K562 (cell line): ENCODE measurements at regions not wholly inside any gene's neighbourhood (a gene's known extent, or its start where the extent isn't known, plus 50 kb on each side); places are given as distances from the start of the nearest gene placed in this dataset.

Experiments used
- CXXC5 ChIP-seq: fragments of 250-450 bp; sonication (Bioruptor Pico); IDR thresholded peaks from 2 replicates; pipeline ENCODE4 v1.8.0; 2022; ENCODE audit warnings: inconsistent platforms, mild to moderate bottlenecking, moderate library complexity
- EGR1 ChIP-seq: fragments of 450-650 bp; conservative IDR thresholded peaks from 2 replicates; pipeline ENCODE4 v1.6.1; 2017; ENCODE audit warnings: mild to moderate bottlenecking
- ETV5 ChIP-seq: sonication (generic); formaldehyde crosslinking; IDR thresholded peaks from 2 replicates; pipeline ENCODE4 v1.4.0; 2020; ENCODE audit warnings: low read depth, mild to moderate bottlenecking, missing genetic modification reagents
- KLF16 ChIP-seq: IDR thresholded peaks from 2 replicates; pipeline ENCODE4 v1.6.1; 2016; ENCODE audit warnings: antibody characterized with exemption
- PURB ChIP-seq: sonication (generic); formaldehyde crosslinking; IDR thresholded peaks from 2 replicates; pipeline ENCODE4 v1.9.0; 2021; ENCODE audit warnings: low read depth, mild to moderate bottlenecking, missing genetic modification reagents
- RAD21 ChIP-seq, 2 experiments: fragments of 250-450 bp in 1 of 2; fragments of 450-650 bp in 1 of 2; sonication (Bioruptor Pico) in 1 of 2; formaldehyde crosslinking in 1 of 2; IDR thresholded peaks in 1 of 2; conservative IDR thresholded peaks in 1 of 2; 2 replicates each; pipeline versions ENCODE4 v1.4.0 to v1.8.0; 2020 to 2022; ENCODE audit warnings: mild to moderate bottlenecking in 2 of 2, moderate library complexity in 1 of 2
- RB1 ChIP-seq: fragments of 450-650 bp; IDR thresholded peaks from 2 replicates; pipeline ENCODE4 v1.6.1; 2017; ENCODE audit warnings: low read depth, mild to moderate bottlenecking
- RNF2 ChIP-seq: sonication (generic); IDR thresholded peaks from 2 replicates; pipeline ENCODE4 v1.6.1; 2016
- SMAD2 ChIP-seq: fragments of 150-350 bp; IDR thresholded peaks from 2 replicates; pipeline ENCODE4 v1.6.1; 2014; ENCODE audit warnings: low read depth, mild to moderate bottlenecking, low read length
- STAG1 ChIP-seq: sonication (generic); formaldehyde crosslinking; IDR thresholded peaks from 2 replicates; pipeline ENCODE4 v1.5.0; 2020; ENCODE audit warnings: missing genetic modification reagents, borderline replicate concordance
- ZNF707 ChIP-seq: fragments of 250-450 bp; sonication (Bioruptor Pico); conservative IDR thresholded peaks from 2 replicates; pipeline ENCODE4 v1.8.0; 2022; ENCODE audit warnings: inconsistent platforms, mild to moderate bottlenecking, moderate library complexity
- TF ChIP-seq, protein P1 (sequence below), 2 experiments: fragments of 450-650 bp; formaldehyde crosslinking in 1 of 2; IDR thresholded peaks; 2 replicates each; pipeline versions ENCODE4 v1.4.0 to v1.6.1; 2014 to 2020; ENCODE audit warnings: mild to moderate bottlenecking in 2 of 2, borderline replicate concordance in 1 of 2, low read depth in 1 of 2
- TF ChIP-seq, protein P2 (sequence below): fragments of 200-800 bp; sonication (Bioruptor generic); IDR thresholded peaks from 2 replicates; pipeline ENCODE4 v1.6.1; 2017; ENCODE audit warnings: missing genetic modification characterization, missing compliant biosample characterization
- TF ChIP-seq, protein P3 (sequence below), 3 experiments: IDR thresholded peaks in 2 of 3; conservative IDR thresholded peaks in 1 of 3; 2 replicates each; pipeline ENCODE4 v1.5.1; 2011 to 2012; ENCODE audit warnings: low read length in 3 of 3, mild to moderate bottlenecking in 3 of 3, control low read depth in 2 of 3, improper control_type of control experiment in 1 of 3, inconsistent platforms in 1 of 3, low read depth in 1 of 3, mixed read lengths in 1 of 3, moderate library complexity in 1 of 3; ENCODE audit not compliant: insufficient read depth in 2 of 3
- TF ChIP-seq, protein P4 (sequence below): sonication (generic); formaldehyde crosslinking; IDR thresholded peaks from 2 replicates; pipeline ENCODE4 v1.8.0; 2022; ENCODE audit warnings: mild to moderate bottlenecking, low read depth, missing genetic modification reagents

DNA sequence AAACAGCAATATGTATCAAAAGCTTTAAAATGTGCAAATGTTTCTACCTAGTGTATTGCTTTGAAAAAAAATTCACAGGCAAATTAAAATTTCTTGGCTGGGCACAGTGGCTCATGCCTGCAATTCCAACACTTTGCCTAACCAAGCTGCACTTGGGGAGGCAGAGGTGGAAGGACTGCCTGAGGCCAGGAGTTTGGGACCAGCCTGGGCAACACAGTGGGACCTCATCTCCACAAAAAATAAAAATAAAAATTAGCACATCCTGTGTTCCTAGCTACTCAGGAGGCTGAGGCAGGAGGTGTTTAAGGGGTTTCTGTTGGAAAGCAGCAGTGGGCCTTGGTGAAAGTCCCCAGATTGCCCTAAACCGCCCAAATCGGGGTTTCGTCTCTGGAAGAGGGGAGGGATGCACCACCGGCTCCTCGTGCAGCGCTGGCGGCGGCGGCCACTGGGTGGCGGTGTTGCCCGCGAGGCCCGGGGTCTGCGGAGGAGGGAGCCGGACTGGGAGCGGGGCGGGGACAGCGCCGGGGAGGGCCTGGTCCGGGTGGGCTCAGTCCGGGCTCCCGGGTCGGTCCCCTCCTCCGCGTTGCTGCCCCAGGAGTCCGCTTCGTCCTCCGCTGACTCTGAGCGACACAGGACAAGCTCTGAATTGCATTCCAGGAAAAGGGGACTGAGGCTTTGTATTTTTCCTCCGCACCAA lies 265.6 kb downstream of the AACS start (continued):
- TF ChIP-seq ETV5 (CRISPR knock-in tag) (0 out of 2 replicates have a peak, but pooled peaks have one; percentile 41), KLF16 (0 out of 2 replicates have a peak, but pooled peaks have one; percentile 35), RAD21 (CRISPR knock-in tag; conservative IDR thresholded peaks at IDR 0.05 in 1 of 2, IDR thresholded peaks at IDR 0.05 in 1 of 2) (peak; percentile 68 to 76), STAG1 (peak; percentile 84; the same call in 1 of the 2 replicates), EGR1 (peak; percentile 76), CXXC5 (no peak), SMAD2 (no peak), PURB (no peak), RNF2 (no peak), RB1 (peak; percentile 70), ZNF707 (no peak)
- TF ChIP-seq, protein P1, sequence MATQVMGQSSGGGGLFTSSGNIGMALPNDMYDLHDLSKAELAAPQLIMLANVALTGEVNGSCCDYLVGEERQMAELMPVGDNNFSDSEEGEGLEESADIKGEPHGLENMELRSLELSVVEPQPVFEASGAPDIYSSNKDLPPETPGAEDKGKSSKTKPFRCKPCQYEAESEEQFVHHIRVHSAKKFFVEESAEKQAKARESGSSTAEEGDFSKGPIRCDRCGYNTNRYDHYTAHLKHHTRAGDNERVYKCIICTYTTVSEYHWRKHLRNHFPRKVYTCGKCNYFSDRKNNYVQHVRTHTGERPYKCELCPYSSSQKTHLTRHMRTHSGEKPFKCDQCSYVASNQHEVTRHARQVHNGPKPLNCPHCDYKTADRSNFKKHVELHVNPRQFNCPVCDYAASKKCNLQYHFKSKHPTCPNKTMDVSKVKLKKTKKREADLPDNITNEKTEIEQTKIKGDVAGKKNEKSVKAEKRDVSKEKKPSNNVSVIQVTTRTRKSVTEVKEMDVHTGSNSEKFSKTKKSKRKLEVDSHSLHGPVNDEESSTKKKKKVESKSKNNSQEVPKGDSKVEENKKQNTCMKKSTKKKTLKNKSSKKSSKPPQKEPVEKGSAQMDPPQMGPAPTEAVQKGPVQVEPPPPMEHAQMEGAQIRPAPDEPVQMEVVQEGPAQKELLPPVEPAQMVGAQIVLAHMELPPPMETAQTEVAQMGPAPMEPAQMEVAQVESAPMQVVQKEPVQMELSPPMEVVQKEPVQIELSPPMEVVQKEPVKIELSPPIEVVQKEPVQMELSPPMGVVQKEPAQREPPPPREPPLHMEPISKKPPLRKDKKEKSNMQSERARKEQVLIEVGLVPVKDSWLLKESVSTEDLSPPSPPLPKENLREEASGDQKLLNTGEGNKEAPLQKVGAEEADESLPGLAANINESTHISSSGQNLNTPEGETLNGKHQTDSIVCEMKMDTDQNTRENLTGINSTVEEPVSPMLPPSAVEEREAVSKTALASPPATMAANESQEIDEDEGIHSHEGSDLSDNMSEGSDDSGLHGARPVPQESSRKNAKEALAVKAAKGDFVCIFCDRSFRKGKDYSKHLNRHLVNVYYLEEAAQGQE (IDR thresholded peaks at IDR 0.05; ENCODE audit: borderline replicate concordance), result peak; percentile 46; the same call in 1 of the 2 replicates
- TF ChIP-seq, protein P1 (CRISPR knock-in tag; IDR thresholded peaks at IDR 0.05; ENCODE audit: low read depth), result no peak
- TF ChIP-seq, protein P2, sequence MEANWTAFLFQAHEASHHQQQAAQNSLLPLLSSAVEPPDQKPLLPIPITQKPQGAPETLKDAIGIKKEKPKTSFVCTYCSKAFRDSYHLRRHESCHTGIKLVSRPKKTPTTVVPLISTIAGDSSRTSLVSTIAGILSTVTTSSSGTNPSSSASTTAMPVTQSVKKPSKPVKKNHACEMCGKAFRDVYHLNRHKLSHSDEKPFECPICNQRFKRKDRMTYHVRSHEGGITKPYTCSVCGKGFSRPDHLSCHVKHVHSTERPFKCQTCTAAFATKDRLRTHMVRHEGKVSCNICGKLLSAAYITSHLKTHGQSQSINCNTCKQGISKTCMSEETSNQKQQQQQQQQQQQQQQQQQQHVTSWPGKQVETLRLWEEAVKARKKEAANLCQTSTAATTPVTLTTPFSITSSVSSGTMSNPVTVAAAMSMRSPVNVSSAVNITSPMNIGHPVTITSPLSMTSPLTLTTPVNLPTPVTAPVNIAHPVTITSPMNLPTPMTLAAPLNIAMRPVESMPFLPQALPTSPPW (CRISPR knock-in tag), result peak; percentile 57
- TF ChIP-seq, protein P3, sequence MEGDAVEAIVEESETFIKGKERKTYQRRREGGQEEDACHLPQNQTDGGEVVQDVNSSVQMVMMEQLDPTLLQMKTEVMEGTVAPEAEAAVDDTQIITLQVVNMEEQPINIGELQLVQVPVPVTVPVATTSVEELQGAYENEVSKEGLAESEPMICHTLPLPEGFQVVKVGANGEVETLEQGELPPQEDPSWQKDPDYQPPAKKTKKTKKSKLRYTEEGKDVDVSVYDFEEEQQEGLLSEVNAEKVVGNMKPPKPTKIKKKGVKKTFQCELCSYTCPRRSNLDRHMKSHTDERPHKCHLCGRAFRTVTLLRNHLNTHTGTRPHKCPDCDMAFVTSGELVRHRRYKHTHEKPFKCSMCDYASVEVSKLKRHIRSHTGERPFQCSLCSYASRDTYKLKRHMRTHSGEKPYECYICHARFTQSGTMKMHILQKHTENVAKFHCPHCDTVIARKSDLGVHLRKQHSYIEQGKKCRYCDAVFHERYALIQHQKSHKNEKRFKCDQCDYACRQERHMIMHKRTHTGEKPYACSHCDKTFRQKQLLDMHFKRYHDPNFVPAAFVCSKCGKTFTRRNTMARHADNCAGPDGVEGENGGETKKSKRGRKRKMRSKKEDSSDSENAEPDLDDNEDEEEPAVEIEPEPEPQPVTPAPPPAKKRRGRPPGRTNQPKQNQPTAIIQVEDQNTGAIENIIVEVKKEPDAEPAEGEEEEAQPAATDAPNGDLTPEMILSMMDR (IDR thresholded peaks at IDR 0.05 in 2 of 3, conservative IDR thresholded peaks at IDR 0.05 in 1 of 3; ENCODE audit: insufficient read depth in 2 of 3, low read depth in 1 of 3, low read length in 3 of 3), result peak; percentile 79 to 89 (median 82)
- TF ChIP-seq, protein P4, sequence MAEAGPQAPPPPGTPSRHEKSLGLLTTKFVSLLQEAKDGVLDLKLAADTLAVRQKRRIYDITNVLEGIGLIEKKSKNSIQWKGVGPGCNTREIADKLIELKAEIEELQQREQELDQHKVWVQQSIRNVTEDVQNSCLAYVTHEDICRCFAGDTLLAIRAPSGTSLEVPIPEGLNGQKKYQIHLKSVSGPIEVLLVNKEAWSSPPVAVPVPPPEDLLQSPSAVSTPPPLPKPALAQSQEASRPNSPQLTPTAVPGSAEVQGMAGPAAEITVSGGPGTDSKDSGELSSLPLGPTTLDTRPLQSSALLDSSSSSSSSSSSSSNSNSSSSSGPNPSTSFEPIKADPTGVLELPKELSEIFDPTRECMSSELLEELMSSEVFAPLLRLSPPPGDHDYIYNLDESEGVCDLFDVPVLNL (CRISPR knock-in tag), result no peak
